Endothelial cell of umbilical vein (primary cell): ENCODE measurements at regions not wholly inside any gene's neighbourhood (a gene's known extent, or its start where the extent isn't known, plus 50 kb on each side); places are given as distances from the start of the nearest gene placed in this dataset.

ENCODE experiments used
- BruUV-seq: library from RNA; stranded (reverse); fragments of 400-500 nt; replicated peaks from 2 replicates; lab custom pipeline; 2021; lab: Mats Ljungman, UMichigan
- CTCF ChIA-PET: fragments of 300-600, 350-600 bp; sonication (Branson Sonifier 250); formaldehyde crosslinking; loops from one replicate; lab custom pipeline; 2021; ENCODE audit warnings: antibody characterized with exemption, inconsistent platforms; lab: Charles Lee
- POLR2A ChIA-PET: fragments of 300-600, 350-600 bp; sonication (Branson Sonifier 250); formaldehyde crosslinking; loops from one replicate; lab custom pipeline; 2021; ENCODE audit warnings: antibody characterized with exemption, inconsistent platforms; lab: Charles Lee
- DNase-seq: peaks from one replicate; pipeline ENCODE4 v3.0.0-alpha.2; 2011; ENCODE audit warnings: low read depth, low spot score
- FAIRE-seq: peaks from 2 replicates; lab custom pipeline; 2011; peaks lifted over from hg19 to GRCh38; lab: Jason Lieb, UNC
- H2AFZ ChIP-seq: 2 replicates; pipeline ENCODE4 v1.6.0; 2012; ENCODE audit warnings: low read depth, low read length, control low read depth, inconsistent platforms
- H3K27ac ChIP-seq: 2 replicates; pipeline ENCODE4 v1.5.1; 2011; ENCODE audit warnings: low read depth, mild to moderate bottlenecking, control low read depth, low read length, moderate library complexity; ENCODE audit not compliant: insufficient read depth
- H3K27me3 ChIP-seq, 2 experiments: 2 replicates each; pipeline versions ENCODE4 v1.6.0 to v1.6.1; 2011; ENCODE audit warnings: low read length in 2 of 2, mixed read lengths in 1 of 2; ENCODE audit not compliant: control insufficient read depth in 2 of 2, insufficient read depth in 2 of 2
- H3K36me3 ChIP-seq, 2 experiments: 2 replicates in 1 of 2; 3 replicates in 1 of 2; pipeline ENCODE4 v1.5.1; 2011; ENCODE audit warnings: low read length in 2 of 2, mild to moderate bottlenecking in 1 of 2, moderate library complexity in 1 of 2; ENCODE audit not compliant: control insufficient read depth in 2 of 2, insufficient read depth in 2 of 2; ENCODE audit errors: extremely low read depth in 1 of 2
- H3K4me1 ChIP-seq: 3 replicates; pipeline ENCODE4 v1.5.1; 2011; ENCODE audit warnings: mild to moderate bottlenecking, low read length; ENCODE audit not compliant: control insufficient read depth, insufficient read depth; ENCODE audit errors: extremely low read depth
- H3K4me2 ChIP-seq: 2 replicates; pipeline ENCODE4 v1.6.1; 2011; ENCODE audit warnings: low read length, control low read depth, mixed read lengths; ENCODE audit not compliant: insufficient read depth
- H3K4me3 ChIP-seq, 3 experiments: fragments of 200-600 bp in 1 of 3; sonication (generic), shearing (Covaris generic) in 1 of 3; replicated peaks in 1 of 3; 2 replicates each; pipeline ENCODE4 v1.5.1; 2011 to 2016; ENCODE audit warnings: control low read depth in 3 of 3, low read length in 3 of 3, mild to moderate bottlenecking in 2 of 3, inconsistent platforms in 1 of 3, low read depth in 1 of 3, moderate library complexity in 1 of 3; ENCODE audit not compliant: insufficient read depth in 1 of 3
- H3K79me2 ChIP-seq: 2 replicates; pipeline ENCODE4 v1.6.0; 2012; ENCODE audit warnings: low read length, inconsistent platforms; ENCODE audit not compliant: control insufficient read depth, insufficient read depth
- H3K9ac ChIP-seq: replicated peaks from 2 replicates; pipeline ENCODE3; 2011; ENCODE audit warnings: low read length, control low read depth; ENCODE audit not compliant: insufficient read depth; ENCODE audit errors: extremely low read depth
- H3K9me1 ChIP-seq: replicated peaks from 3 replicates; pipeline ENCODE4 v1.6.0; 2011; ENCODE audit warnings: mild to moderate bottlenecking, low read length; ENCODE audit not compliant: control insufficient read depth, insufficient read depth; ENCODE audit errors: extremely low read depth
- H3K9me3 ChIP-seq: replicated peaks from 2 replicates; pipeline ENCODE4 v1.5.1; 2012; ENCODE audit warnings: low read length, inconsistent platforms; ENCODE audit not compliant: control insufficient read depth, insufficient read depth
- H4K20me1 ChIP-seq: replicated peaks from 2 replicates; pipeline ENCODE3; 2011; ENCODE audit warnings: mild to moderate bottlenecking, low read length; ENCODE audit not compliant: control insufficient read depth, insufficient read depth; ENCODE audit errors: extremely low read depth
- CTCF ChIP-seq, 2 donors: IDR thresholded peaks; 1 replicate in 1 of 2; 2 replicates in 1 of 2; pipeline ENCODE4 v1.5.1; 2011; ENCODE audit warnings: low read length in 2 of 2, mild to moderate bottlenecking in 2 of 2, moderate library complexity in 2 of 2, control low read depth in 1 of 2, inconsistent platforms in 1 of 2, low read depth in 1 of 2; ENCODE audit not compliant: insufficient read depth in 1 of 2; ENCODE audit errors: extremely low read depth in 1 of 2
- EZH2 ChIP-seq: IDR thresholded peaks from 2 replicates; pipeline ENCODE4 v1.6.1; 2012; ENCODE audit warnings: borderline replicate concordance, low read depth, mild to moderate bottlenecking, moderate library complexity, low read length, inconsistent platforms; ENCODE audit not compliant: severe bottlenecking
- FOS ChIP-seq: IDR thresholded peaks from 2 replicates; pipeline ENCODE4 v1.6.1; 2011; ENCODE audit warnings: mild to moderate bottlenecking, low read length, moderate library complexity, borderline replicate concordance; ENCODE audit not compliant: insufficient read depth
- GATA2 ChIP-seq: IDR thresholded peaks from 2 replicates; pipeline ENCODE4 v1.7.0; 2011; ENCODE audit warnings: low read depth, mild to moderate bottlenecking, moderate library complexity, mixed read lengths, low read length; ENCODE audit not compliant: insufficient read length, insufficient read depth
- JUN ChIP-seq: IDR thresholded peaks from 2 replicates; pipeline ENCODE4 v1.6.1; 2011; ENCODE audit warnings: borderline replicate concordance, low read depth; ENCODE audit not compliant: insufficient read length, insufficient read depth
- MYC ChIP-seq: IDR thresholded peaks from one replicate; pipeline ENCODE4 v1.6.1; 2011; ENCODE audit warnings: mild to moderate bottlenecking, low read depth, low read length
- POLR2A ChIP-seq: IDR thresholded peaks from 2 replicates; pipeline ENCODE4 v1.6.1; 2012; ENCODE audit warnings: low read depth, mild to moderate bottlenecking, control low read depth, low read length
- POLR2AphosphoS5 ChIP-seq: IDR thresholded peaks from 2 replicates; pipeline ENCODE4 v1.6.1; 2012; ENCODE audit warnings: low read depth, mild to moderate bottlenecking, control low read depth, low read length, moderate library complexity; ENCODE audit not compliant: insufficient read depth
- dilution Hi-C: fragments of 300-500 bp; cut with MboI; formaldehyde crosslinking; loops from one replicate; pipeline ENCODE4 v1.15.0; 2019; ENCODE audit warnings: low sequenced_read_pairs; ENCODE audit not compliant: extremely low pct_ligation_motif_present
- intact Hi-C: fragments of 100-400 bp; cut with micrococcal nuclease; formaldehyde crosslinking; loops from one replicate; pipeline ENCODE4 v1.10.0; 2022
- TF ChIP-seq, protein P1 (sequence below): IDR thresholded peaks from 2 replicates; pipeline ENCODE4 v1.6.1; 2011; ENCODE audit not compliant: insufficient read depth, insufficient read length

DNA sequence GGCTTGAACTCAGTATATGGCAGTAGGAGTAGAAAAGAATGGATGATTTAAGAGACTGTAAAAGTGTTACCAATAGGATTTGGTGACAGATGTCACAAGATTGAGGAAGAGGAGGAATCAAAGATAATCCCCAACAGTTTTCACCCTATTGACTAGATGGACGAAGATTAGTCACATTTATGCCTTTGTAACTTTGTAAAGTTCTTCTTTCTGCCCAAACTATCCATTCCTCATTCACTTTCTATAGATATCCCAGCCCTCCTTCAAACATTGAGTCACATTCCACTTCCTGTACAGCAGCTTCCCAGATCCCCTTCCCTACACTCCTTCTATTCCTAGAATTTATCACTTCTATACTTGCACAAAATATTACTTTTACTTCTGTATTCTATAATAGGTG, 207.9 kb downstream of the BTG1 start:
- Histone ChIP-seq H4K20me1 (no peaks in the 10 kb centered on the region), H2AFZ (no peak overlapping the region), H3K9ac (no peak overlapping the region), H3K4me3 (no peak overlapping the region), H3K27ac (no peak overlapping the region), H3K36me3 (no peaks in the 10 kb centered on the region), H3K4me2 (no peak overlapping the region), H3K9me1 (no peaks in the 10 kb centered on the region), H3K27me3 (no peaks in the 10 kb centered on the region), H3K79me2 (no peaks in the 10 kb centered on the region), H3K4me1 (no peaks in the 10 kb centered on the region), H3K9me3 (no peaks in the 10 kb centered on the region)
- ChIA-PET CTCF (no interaction called here), POLR2A (no interaction called here)
- peak; percentile 5 for TF ChIP-seq FOS
- TF ChIP-seq EZH2 = no peak
- FAIRE-seq (no peak), DNase-seq (no peak)
- intact Hi-C loops = no loop called here
- dilution Hi-C loops = no loop called here
- BruUV-seq = no TSS peak

- POLR2A ChIA-PET = no interaction called here
- no peak overlapping the region for H3K4me2 ChIP-seq
- no peaks in the 10 kb centered on the region for H3K36me3 ChIP-seq
- DNase-seq (no peak), FAIRE-seq (no peak)
- no peaks in the 10 kb centered on the region for H4K20me1 ChIP-seq
- BruUV-seq = no TSS peak
- H3K9me1 ChIP-seq = no peaks in the 10 kb centered on the region
- CTCF ChIA-PET = no interaction called here
- H3K9ac ChIP-seq = no peak overlapping the region
- no peaks in the 10 kb centered on the region for H3K79me2 ChIP-seq
- no peak overlapping the region for H3K27ac ChIP-seq
- no peaks in the 10 kb centered on the region for H3K9me3 ChIP-seq
- TF ChIP-seq MYC (no peak), FOS (no peak), EZH2 (no peak), GATA2 (no peak), JUN (no peak), POLR2AphosphoS5 (no peak), CTCF (IDR thresholded peaks at IDR 0.05; ENCODE audit: extremely low read depth in 1 of 2, insufficient read depth in 1 of 2, low read depth in 1 of 2, low read length in 2 of 2) (no peak), POLR2A (no peak)
- TF ChIP-seq, protein P1, sequence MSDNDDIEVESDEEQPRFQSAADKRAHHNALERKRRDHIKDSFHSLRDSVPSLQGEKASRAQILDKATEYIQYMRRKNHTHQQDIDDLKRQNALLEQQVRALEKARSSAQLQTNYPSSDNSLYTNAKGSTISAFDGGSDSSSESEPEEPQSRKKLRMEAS = no peak
- intact Hi-C loops (no loop called here), dilution Hi-C loops (no loop called here)
- no peak overlapping the region for H2AFZ ChIP-seq
- H3K27me3 ChIP-seq = no peaks in the 10 kb centered on the region
- no peak overlapping the region for H3K4me3 ChIP-seq
- no peaks in the 10 kb centered on the region for H3K4me1 ChIP-seq
Observed at GRCh38 chr12:91937009-91937408, 208.6 kb downstream of the BTG1 start.
